B cell (primary cell): ENCODE measurements at regions not wholly inside any gene's neighbourhood (a gene's known extent, or its start where the extent isn't known, plus 50 kb on each side); places are given as distances from the start of the nearest gene placed in this dataset.

Experiments used
- CTCF ChIP-seq: fragments of 200-600 bp; IDR thresholded peaks from one replicate; pipeline ENCODE4 v1.8.0; 2022; ENCODE audit warnings: antibody characterized with exemption, mild to moderate bottlenecking
- EZH2 ChIP-seq: IDR thresholded peaks from 2 replicates; pipeline ENCODE4 v1.6.1; 2012; ENCODE audit warnings: borderline replicate concordance, low read depth, mild to moderate bottlenecking, moderate library complexity, low read length; ENCODE audit not compliant: insufficient read depth, poor library complexity, severe bottlenecking

- TF ChIP-seq CTCF = no peak
- TF ChIP-seq EZH2 = no peak
Observed at GRCh38 chr4:163693776-163694175, 199.3 kb downstream of the TMA16 start.
